Loucy (cell line): ENCODE measurements at regions not wholly inside any gene's neighbourhood (a gene's known extent, or its start where the extent isn't known, plus 50 kb on each side); places are given as distances from the start of the nearest gene placed in this dataset.

Experiments
- EZH2phosphoT487 ChIP-seq: fragments of 200-600 bp; IDR thresholded peaks from 2 replicates; pipeline ENCODE4 v1.6.1; 2018; ENCODE audit warnings: antibody characterized with exemption, mild to moderate bottlenecking, moderate library complexity, borderline replicate concordance
- TF ChIP-seq, protein P1 (sequence below): fragments of 200-600 bp; sonication (generic); conservative IDR thresholded peaks from 2 replicates; pipeline ENCODE4 v1.5.1; 2014; ENCODE audit warnings: mild to moderate bottlenecking, antibody characterized with exemption, low read length

DNA sequence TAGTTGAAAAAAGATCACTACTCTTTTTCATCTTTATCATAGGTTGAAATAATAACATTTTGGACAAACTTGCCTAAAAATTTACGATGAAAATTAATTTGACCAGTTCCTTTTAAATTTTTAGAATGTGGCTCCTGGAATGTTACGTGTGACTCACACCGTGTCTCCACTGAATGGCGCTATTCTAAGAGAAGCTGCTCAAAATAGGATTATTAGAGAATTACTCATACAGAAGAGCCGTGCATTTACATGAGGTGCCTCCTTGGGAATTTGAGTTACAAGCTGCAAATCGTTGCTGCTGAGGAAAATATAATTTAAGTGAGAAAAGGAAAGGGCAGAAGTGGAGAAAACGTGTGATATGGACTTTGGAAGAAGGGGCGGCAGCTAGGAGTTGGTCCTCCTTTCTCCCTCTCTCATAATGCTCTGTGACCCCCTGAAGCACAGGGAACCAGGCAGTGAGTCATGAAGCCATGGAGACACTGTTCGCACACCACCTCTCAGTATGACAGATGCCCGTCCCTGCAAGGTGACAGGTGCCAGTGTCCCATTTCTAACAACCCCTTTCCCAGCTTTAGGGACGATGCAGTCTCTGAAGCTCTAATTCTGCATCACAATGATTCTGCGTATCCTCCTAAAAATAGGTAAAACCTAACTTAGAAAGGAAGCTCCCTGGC lies 323.2 kb upstream of the COBL start:
- TF ChIP-seq, protein P1, sequence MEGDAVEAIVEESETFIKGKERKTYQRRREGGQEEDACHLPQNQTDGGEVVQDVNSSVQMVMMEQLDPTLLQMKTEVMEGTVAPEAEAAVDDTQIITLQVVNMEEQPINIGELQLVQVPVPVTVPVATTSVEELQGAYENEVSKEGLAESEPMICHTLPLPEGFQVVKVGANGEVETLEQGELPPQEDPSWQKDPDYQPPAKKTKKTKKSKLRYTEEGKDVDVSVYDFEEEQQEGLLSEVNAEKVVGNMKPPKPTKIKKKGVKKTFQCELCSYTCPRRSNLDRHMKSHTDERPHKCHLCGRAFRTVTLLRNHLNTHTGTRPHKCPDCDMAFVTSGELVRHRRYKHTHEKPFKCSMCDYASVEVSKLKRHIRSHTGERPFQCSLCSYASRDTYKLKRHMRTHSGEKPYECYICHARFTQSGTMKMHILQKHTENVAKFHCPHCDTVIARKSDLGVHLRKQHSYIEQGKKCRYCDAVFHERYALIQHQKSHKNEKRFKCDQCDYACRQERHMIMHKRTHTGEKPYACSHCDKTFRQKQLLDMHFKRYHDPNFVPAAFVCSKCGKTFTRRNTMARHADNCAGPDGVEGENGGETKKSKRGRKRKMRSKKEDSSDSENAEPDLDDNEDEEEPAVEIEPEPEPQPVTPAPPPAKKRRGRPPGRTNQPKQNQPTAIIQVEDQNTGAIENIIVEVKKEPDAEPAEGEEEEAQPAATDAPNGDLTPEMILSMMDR, result no peak
- TF ChIP-seq EZH2phosphoT487, result no peak
